NCI-H2196 (cell line): ENCODE measurements at regions not wholly inside any gene's neighbourhood (a gene's known extent, or its start where the extent isn't known, plus 50 kb on each side); places are given as distances from the start of the nearest gene placed in this dataset.
"Not testable (repeated sequence)": the region's sequence is repeated elsewhere in the genome, so short reads cannot be mapped to it uniquely, and the experiment has no call there.

Source experiments
- DNase-seq: peaks from one replicate; lab custom pipeline; 2025; ENCODE audit not compliant: unreplicated experiment; lab: John Stamatoyannopoulos, UW

GRCh38 chr2:75833386-75833785, 122.7 kb upstream of the GCFC2 start:
- no peak for DNase-seq

GRCh38 chr2:75828826-75829225, 118.1 kb upstream of the GCFC2 start:
- no peak for DNase-seq

- not testable (repeated sequence) for DNase-seq
These were observed 112.8 kb upstream of the GCFC2 start for GRCh38 chr2:75823515-75823914.

- DNase-seq = no peak
These were observed 111.6 kb upstream of the GCFC2 start for GRCh38 chr2:75822336-75822735.

- DNase-seq = no peak
These were observed 110.0 kb upstream of the GCFC2 start for GRCh38 chr2:75820693-75821092.

GRCh38 chr2:75810611-75811330, 100.1 kb upstream of the GCFC2 start:
- no peak for DNase-seq

GRCh38 chr2:75808793-75809535, 98.2 kb upstream of the GCFC2 start:
- no peak for DNase-seq

- no peak for DNase-seq
These were observed 97.3 kb upstream of the GCFC2 start for GRCh38 chr2:75807992-75808391.

GRCh38 chr2:75801234-75801982, 90.7 kb upstream of the GCFC2 start:
- DNase-seq = no peak

GRCh38 chr2:75800456-75800855, 89.7 kb upstream of the GCFC2 start:
- no peak for DNase-seq

GRCh38 chr2:75799859-75800258, 89.1 kb upstream of the GCFC2 start:
- DNase-seq = no peak

GRCh38 chr2:75798569-75798968, 87.9 kb upstream of the GCFC2 start:
- no peak for DNase-seq

- DNase-seq = no peak
These were observed 82.3 kb upstream of the GCFC2 start for GRCh38 chr2:75792996-75793395.

GRCh38 chr2:75792146-75792545, 81.4 kb upstream of the GCFC2 start:
- no peak for DNase-seq

- no peak for DNase-seq
These were observed 80.2 kb upstream of the GCFC2 start for GRCh38 chr2:75790814-75791467.

- DNase-seq = no peak
These were observed 79.6 kb upstream of the GCFC2 start for GRCh38 chr2:75790121-75790813.

- no peak for DNase-seq
These were observed 78.2 kb upstream of the GCFC2 start for GRCh38 chr2:75788902-75789301.

GRCh38 chr2:75788154-75788553, 77.4 kb upstream of the GCFC2 start:
- DNase-seq = no peak

- peak; percentile 2 for DNase-seq
These were observed 76.9 kb upstream of the GCFC2 start for GRCh38 chr2:75787532-75788132.

GRCh38 chr2:75775311-75775823, 64.7 kb upstream of the GCFC2 start:
- no peak for DNase-seq
